ENCODE measurements at regions not wholly inside any gene's neighbourhood (a gene's known extent, or its start where the extent isn't known, plus 50 kb on each side); places are given as distances from the start of the nearest gene placed in this dataset.

GRCh38 chr5:84709075-84709474 is 324.4 kb upstream of the EDIL3 start (continued):
- TF ChIP-seq, protein P1, sequence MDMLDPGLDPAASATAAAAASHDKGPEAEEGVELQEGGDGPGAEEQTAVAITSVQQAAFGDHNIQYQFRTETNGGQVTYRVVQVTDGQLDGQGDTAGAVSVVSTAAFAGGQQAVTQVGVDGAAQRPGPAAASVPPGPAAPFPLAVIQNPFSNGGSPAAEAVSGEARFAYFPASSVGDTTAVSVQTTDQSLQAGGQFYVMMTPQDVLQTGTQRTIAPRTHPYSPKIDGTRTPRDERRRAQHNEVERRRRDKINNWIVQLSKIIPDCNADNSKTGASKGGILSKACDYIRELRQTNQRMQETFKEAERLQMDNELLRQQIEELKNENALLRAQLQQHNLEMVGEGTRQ (IDR thresholded peaks at IDR 0.05; ENCODE audit: low read length): no peak
- TF ChIP-seq RXRA (IDR thresholded peaks at IDR 0.05; ENCODE audit: insufficient read depth, low read depth, low read length): no peak
- no peak for TF ChIP-seq BCL11A (IDR thresholded peaks at IDR 0.05; ENCODE audit: low read depth in 2 of 2, low read length in 2 of 2)
- TF ChIP-seq CREB1 (IDR thresholded peaks at IDR 0.05): no peak
- no peak for TF ChIP-seq SIN3A (conservative IDR thresholded peaks at IDR 0.05 in 1 of 2, IDR thresholded peaks at IDR 0.05 in 1 of 2; ENCODE audit: low read depth in 1 of 2, low read length in 2 of 2)
- TF ChIP-seq BACH1 (IDR thresholded peaks at IDR 0.05; ENCODE audit: low read length): no peak

Data from H1 (cell line).